ENCODE measurements at regions not wholly inside any gene's neighbourhood (a gene's known extent, or its start where the extent isn't known, plus 50 kb on each side); places are given as distances from the start of the nearest gene placed in this dataset.

GRCh38 chr10:125484035-125484732 lies 198.8 kb downstream of the TEX36 start:
- intact Hi-C loops (cut with DNase I), result no loop called here
- TF ChIP-seq, protein P1, sequence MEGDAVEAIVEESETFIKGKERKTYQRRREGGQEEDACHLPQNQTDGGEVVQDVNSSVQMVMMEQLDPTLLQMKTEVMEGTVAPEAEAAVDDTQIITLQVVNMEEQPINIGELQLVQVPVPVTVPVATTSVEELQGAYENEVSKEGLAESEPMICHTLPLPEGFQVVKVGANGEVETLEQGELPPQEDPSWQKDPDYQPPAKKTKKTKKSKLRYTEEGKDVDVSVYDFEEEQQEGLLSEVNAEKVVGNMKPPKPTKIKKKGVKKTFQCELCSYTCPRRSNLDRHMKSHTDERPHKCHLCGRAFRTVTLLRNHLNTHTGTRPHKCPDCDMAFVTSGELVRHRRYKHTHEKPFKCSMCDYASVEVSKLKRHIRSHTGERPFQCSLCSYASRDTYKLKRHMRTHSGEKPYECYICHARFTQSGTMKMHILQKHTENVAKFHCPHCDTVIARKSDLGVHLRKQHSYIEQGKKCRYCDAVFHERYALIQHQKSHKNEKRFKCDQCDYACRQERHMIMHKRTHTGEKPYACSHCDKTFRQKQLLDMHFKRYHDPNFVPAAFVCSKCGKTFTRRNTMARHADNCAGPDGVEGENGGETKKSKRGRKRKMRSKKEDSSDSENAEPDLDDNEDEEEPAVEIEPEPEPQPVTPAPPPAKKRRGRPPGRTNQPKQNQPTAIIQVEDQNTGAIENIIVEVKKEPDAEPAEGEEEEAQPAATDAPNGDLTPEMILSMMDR (IDR thresholded peaks at IDR 0.05), result no peak

GRCh38 chr10:125482637-125483036 lies 200.3 kb downstream of the TEX36 start:
- Histone ChIP-seq H3K9ac (ENCODE audit: low read depth in 2 of 2, low read length in 2 of 2) (no peak overlapping the region), H3K36me3 (no peaks in the 10 kb centered on the region), H3K4me1 (no peaks in the 10 kb centered on the region), H3K4me3 (no peak overlapping the region), H3K27me3 (no peaks in the 10 kb centered on the region), H3K27ac (no peak overlapping the region), H3K9me3 (no peaks in the 10 kb centered on the region)
- intact Hi-C loops (cut with DNase I), result no loop called here
- TF ChIP-seq, protein P1 (IDR thresholded peaks at IDR 0.05), result no peak
- no peak for DNase-seq

More at GRCh38 chr10:125484035-125484732, 198.8 kb downstream of the TEX36 start:
- no peak for DNase-seq
- Histone ChIP-seq H3K9me3 (no peaks in the 10 kb centered on the region), H3K27me3 (no peaks in the 10 kb centered on the region), H3K9ac (ENCODE audit: low read depth in 2 of 2, low read length in 2 of 2) (no peak overlapping the region), H3K36me3 (no peaks in the 10 kb centered on the region), H3K4me1 (no peaks in the 10 kb centered on the region), H3K4me3 (no peak overlapping the region), H3K27ac (no peak overlapping the region)

DNA sequence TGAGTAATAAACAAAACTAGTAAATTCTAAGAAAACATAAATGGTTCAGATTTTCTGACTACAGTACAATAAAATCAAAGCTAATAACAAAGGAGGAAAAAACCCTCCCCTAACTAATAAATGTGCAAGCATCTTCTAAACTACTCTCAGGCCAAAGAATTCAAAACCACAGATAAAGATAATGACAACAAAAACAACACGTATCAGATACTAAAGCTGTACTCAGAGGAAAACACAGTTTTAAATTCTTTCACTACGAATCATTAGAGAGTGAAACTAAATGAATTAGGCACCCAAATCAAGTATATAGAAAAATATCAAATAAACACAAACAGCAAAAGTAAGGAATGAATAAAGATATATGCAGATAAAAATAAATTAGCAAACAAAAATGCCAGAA lies 200.9 kb downstream of the TEX36 start:
- H3K36me3 ChIP-seq, result no peaks in the 10 kb centered on the region
- H3K4me1 ChIP-seq, result no peaks in the 10 kb centered on the region
- no peaks in the 10 kb centered on the region for H3K27me3 ChIP-seq
- no peak for DNase-seq
- intact Hi-C loops (cut with DNase I), result no loop called here
- no peak overlapping the region for H3K27ac ChIP-seq
- no peak overlapping the region for H3K9ac ChIP-seq (ENCODE audit: low read depth in 2 of 2, low read length in 2 of 2)
- H3K9me3 ChIP-seq, result no peaks in the 10 kb centered on the region
- TF ChIP-seq, protein P1 (IDR thresholded peaks at IDR 0.05), result no peak
- H3K4me3 ChIP-seq, result no peak overlapping the region

DNA sequence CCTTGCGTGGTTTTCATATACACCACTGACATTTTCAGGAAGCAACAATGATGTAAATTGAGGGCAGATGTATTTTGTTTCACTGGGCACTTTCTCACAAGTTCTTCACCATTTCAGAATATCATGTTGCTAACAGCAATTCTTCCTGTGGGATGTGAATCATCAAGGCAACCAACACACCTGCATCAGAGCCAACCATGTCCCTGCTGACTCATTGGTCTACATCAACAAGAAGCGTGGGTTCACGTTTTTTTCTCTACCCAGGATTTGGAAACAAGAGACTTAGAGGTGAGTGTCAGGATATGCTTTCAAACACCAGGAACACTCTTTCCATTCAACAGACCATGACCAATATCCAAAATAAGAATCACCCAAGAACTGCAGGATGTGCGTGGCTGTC lies 203.9 kb downstream of the TEX36 start:
- Histone ChIP-seq H3K9me3 (no peaks in the 10 kb centered on the region), H3K27me3 (no peaks in the 10 kb centered on the region), H3K36me3 (no peaks in the 10 kb centered on the region), H3K27ac (no peak overlapping the region), H3K4me3 (no peak overlapping the region), H3K4me1 (no peaks in the 10 kb centered on the region), H3K9ac (ENCODE audit: low read depth in 2 of 2, low read length in 2 of 2) (no peak overlapping the region)
- no peak for DNase-seq
- TF ChIP-seq, protein P1 (IDR thresholded peaks at IDR 0.05), result no peak
- intact Hi-C loops (cut with DNase I), result no loop called here

GRCh38 chr10:125475815-125476214 lies 207.1 kb downstream of the TEX36 start:
- Histone ChIP-seq H3K4me3 (no peak overlapping the region), H3K4me1 (no peaks in the 10 kb centered on the region), H3K9me3 (no peaks in the 10 kb centered on the region), H3K9ac (ENCODE audit: low read depth in 2 of 2, low read length in 2 of 2) (no peak overlapping the region), H3K27me3 (no peaks in the 10 kb centered on the region), H3K27ac (no peak overlapping the region), H3K36me3 (no peaks in the 10 kb centered on the region)
- no peak for DNase-seq
- intact Hi-C loops (cut with DNase I), result no loop called here
- TF ChIP-seq, protein P1 (IDR thresholded peaks at IDR 0.05), result no peak

Data from colonic mucosa (tissue), 4 donors.